Sigmoid colon (tissue), 6 donors: ENCODE measurements at regions not wholly inside any gene's neighbourhood (a gene's known extent, or its start where the extent isn't known, plus 50 kb on each side); places are given as distances from the start of the nearest gene placed in this dataset.

Experiments used
- DNase-seq: peaks from one replicate; pipeline ENCODE4 v3.0.0-alpha.2; 2019
- H3K27ac ChIP-seq, 4 donors: fragments of 200-600 bp; sonication (generic); one replicate each; pipeline ENCODE4 v1.5.1; 2016 to 2019; ENCODE audit warnings: mild to moderate bottlenecking in 1 of 4
- H3K27me3 ChIP-seq, 3 donors: fragments of 200-600 bp; sonication (generic); one replicate each; pipeline ENCODE4 v1.5.1; 2019; ENCODE audit warnings: mild to moderate bottlenecking in 1 of 3
- H3K36me3 ChIP-seq, 4 donors: fragments of 200-600 bp; sonication (generic); one replicate each; pipeline ENCODE4 v1.5.1; 2016 to 2019
- H3K4me1 ChIP-seq, 4 donors: fragments of 200-600 bp; sonication (generic); one replicate each; pipeline ENCODE4 v1.5.1; 2017 to 2019
- H3K4me3 ChIP-seq, 4 donors: fragments of 200-600 bp; sonication (generic); one replicate each; pipeline ENCODE4 v1.5.1; 2017 to 2019; ENCODE audit warnings: mild to moderate bottlenecking in 2 of 4, moderate library complexity in 1 of 4
- H3K9me3 ChIP-seq, 4 donors: fragments of 200-600 bp in 3 of 4; sonication (generic) in 3 of 4; one replicate each; pipeline versions ENCODE4 v1.5.1 to v1.6.1; 2013 to 2019
- EP300 ChIP-seq, 4 donors: sonication (generic); formaldehyde crosslinking; IDR thresholded peaks; one replicate each; pipeline ENCODE4 v1.6.1; 2017; ENCODE audit warnings: antibody characterized with exemption in 4 of 4
- POLR2A ChIP-seq, 2 donors: fragments of 450-650 bp; IDR thresholded peaks; one replicate each; pipeline ENCODE4 v1.6.1; 2016; ENCODE audit warnings: antibody characterized with exemption in 2 of 2, mild to moderate bottlenecking in 2 of 2, moderate library complexity in 2 of 2
- POLR2AphosphoS5 ChIP-seq, 4 donors: sonication (generic); formaldehyde crosslinking; IDR thresholded peaks; one replicate each; pipeline ENCODE4 v1.6.1; 2017; ENCODE audit warnings: antibody characterized with exemption in 4 of 4
- WGBS, 2 donors: extraction: QIAGEN DNeasy Blood & Tissue Kit; methylation state at CpG; one replicate each; pipeline ENCODE4 v1.1.7; 2013; 5-methylcytosine and 5-hydroxymethylcytosine counted together
- intact Hi-C: fragments of 100-400 bp; cut with DNase I; formaldehyde crosslinking; loops from one replicate; pipeline ENCODE4 v1.15.1; 2023
- TF ChIP-seq, protein P1 (sequence below), 4 experiments: fragments of 450-650 bp in 3 of 4; fragments of 200-600 bp in 1 of 4; IDR thresholded peaks; one replicate each; pipeline ENCODE4 v1.5.1; 2016 to 2019; ENCODE audit warnings: antibody characterized with exemption in 4 of 4, mild to moderate bottlenecking in 3 of 4, moderate library complexity in 2 of 4
- donor health status: healthy with polysubstance abuse.
- donor health status: healthy.

DNA sequence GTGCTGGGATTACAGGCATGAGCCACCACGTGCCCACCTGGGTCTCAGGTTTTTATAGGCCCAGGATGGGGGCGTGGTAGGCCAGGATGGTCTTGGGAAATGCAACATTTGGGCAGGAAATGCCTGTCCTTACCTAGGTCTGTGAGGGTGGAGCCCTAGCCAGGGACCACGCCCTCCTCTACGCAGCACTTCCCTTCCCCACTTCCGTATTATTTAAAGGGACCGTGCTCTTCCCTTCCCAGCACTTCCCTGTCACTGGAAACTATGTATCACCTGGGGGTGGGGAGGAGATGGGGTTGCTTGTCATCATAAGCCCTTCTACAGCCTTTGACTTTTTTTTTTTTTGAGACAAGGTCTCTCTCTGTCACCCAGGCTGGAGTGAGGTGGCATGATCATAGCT, 238.9 kb upstream of the NLRP1 start:
- Histone ChIP-seq H3K27ac (no peak overlapping the region), H3K4me3 (no peak overlapping the region), H3K4me1 (no peaks in the 10 kb centered on the region), H3K36me3 (no peaks in the 10 kb centered on the region), H3K9me3 (peaks cover 0 to 2% (median 0%) of the 10 kb centered on the region in 4 donors), H3K27me3 (peaks cover 0 to 3% (median 0%) of the 10 kb centered on the region in 3 donors)
- WGBS, 2 donors, result 47 to 62% methylated on average over 6 of the region's 6 CpGs
- TF ChIP-seq POLR2A (IDR thresholded peaks at IDR 0.05) (no peak), POLR2AphosphoS5 (IDR thresholded peaks at IDR 0.05) (no peak), EP300 (IDR thresholded peaks at IDR 0.05) (no peak)
- TF ChIP-seq, protein P1, sequence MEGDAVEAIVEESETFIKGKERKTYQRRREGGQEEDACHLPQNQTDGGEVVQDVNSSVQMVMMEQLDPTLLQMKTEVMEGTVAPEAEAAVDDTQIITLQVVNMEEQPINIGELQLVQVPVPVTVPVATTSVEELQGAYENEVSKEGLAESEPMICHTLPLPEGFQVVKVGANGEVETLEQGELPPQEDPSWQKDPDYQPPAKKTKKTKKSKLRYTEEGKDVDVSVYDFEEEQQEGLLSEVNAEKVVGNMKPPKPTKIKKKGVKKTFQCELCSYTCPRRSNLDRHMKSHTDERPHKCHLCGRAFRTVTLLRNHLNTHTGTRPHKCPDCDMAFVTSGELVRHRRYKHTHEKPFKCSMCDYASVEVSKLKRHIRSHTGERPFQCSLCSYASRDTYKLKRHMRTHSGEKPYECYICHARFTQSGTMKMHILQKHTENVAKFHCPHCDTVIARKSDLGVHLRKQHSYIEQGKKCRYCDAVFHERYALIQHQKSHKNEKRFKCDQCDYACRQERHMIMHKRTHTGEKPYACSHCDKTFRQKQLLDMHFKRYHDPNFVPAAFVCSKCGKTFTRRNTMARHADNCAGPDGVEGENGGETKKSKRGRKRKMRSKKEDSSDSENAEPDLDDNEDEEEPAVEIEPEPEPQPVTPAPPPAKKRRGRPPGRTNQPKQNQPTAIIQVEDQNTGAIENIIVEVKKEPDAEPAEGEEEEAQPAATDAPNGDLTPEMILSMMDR (IDR thresholded peaks at IDR 0.05), result no peak
- intact Hi-C loops, result no loop called here
- DNase-seq, result no peak

DNA sequence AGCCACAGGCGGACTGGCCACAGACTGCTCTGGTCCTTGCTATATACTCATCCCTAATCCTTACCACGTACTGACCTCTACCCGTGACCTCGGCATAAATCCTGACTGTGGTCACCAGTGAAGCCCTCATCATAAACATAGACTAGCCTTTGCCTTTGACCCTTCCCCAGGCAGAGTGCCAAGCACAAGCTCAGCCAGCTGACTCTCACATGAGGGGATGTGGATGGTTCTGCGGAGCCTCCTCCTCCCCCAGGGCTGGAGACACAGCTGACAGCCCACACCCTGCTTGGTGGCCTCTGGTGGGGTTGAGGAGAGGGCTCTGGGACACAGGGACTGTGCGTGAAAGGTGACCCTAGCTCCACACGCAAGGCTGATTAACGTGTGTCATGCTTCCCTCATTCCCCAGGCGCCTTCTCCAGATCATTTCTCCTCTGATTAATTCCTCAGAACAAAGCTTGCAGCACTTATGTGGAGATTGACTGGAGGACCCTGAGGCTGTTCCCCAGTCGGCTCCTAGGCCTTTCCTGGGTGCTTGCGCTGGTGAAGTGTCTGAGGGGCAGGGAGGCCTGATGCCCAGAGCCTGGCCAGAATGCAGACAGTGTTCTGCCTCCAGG, 241.5 kb upstream of the NLRP1 start:
- WGBS, 2 donors, result 72 to 78% methylated on average over 11 of the region's 11 CpGs
- peaks cover 0 to 2% (median 0%) of the 10 kb centered on the region in 4 donors for H3K9me3 ChIP-seq
- no peak for TF ChIP-seq EP300 (IDR thresholded peaks at IDR 0.05)
- TF ChIP-seq POLR2A (IDR thresholded peaks at IDR 0.05), result no peak
- TF ChIP-seq, protein P1 (IDR thresholded peaks at IDR 0.05), result no peak
- no peak for TF ChIP-seq POLR2AphosphoS5 (IDR thresholded peaks at IDR 0.05)

DNA sequence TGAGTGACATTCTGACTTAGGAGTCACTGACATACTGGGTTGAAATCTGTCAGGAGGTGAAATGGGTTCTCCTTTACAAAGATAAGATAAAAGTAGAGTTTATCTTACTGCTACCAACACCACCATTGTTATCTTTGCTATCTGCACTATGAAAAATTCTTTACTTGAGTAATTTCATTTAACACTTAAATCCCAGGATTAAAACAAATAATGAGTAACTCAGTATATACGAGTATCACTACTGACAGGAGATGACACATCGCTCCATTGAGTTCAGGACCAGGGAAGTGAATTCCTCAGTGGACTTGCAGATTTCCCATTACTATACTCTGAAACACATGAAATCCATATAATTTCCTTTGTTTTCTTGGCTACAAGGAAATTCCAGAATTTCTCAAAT, 242.1 kb upstream of the NLRP1 start:
- no peak overlapping the region for H3K27ac ChIP-seq
- TF ChIP-seq EP300 (IDR thresholded peaks at IDR 0.05), result no peak
- TF ChIP-seq, protein P1 (IDR thresholded peaks at IDR 0.05), result no peak
- TF ChIP-seq POLR2AphosphoS5 (IDR thresholded peaks at IDR 0.05), result no peak
- TF ChIP-seq POLR2A (IDR thresholded peaks at IDR 0.05), result no peak
- DNase-seq, result no peak
- no peaks in the 10 kb centered on the region for H3K4me1 ChIP-seq
- WGBS, 2 donors, result 77 to 84% methylated on average over 2 of the region's 2 CpGs
- intact Hi-C loops, result no loop called here
- H3K9me3 ChIP-seq, result peaks cover 0 to 2% (median 0%) of the 10 kb centered on the region in 4 donors
- no peaks in the 10 kb centered on the region for H3K36me3 ChIP-seq
- no peaks in the 10 kb centered on the region for H3K27me3 ChIP-seq
- H3K4me3 ChIP-seq, result no peak overlapping the region

More for the DNA sequence above, 241.5 kb upstream of the NLRP1 start:
- no peaks in the 10 kb centered on the region for H3K27me3 ChIP-seq
- H3K4me3 ChIP-seq, result no peak overlapping the region
- H3K27ac ChIP-seq, result no peak overlapping the region
- H3K4me1 ChIP-seq, result no peaks in the 10 kb centered on the region
- intact Hi-C loops, result no loop called here
- no peak for DNase-seq
- no peaks in the 10 kb centered on the region for H3K36me3 ChIP-seq

DNA sequence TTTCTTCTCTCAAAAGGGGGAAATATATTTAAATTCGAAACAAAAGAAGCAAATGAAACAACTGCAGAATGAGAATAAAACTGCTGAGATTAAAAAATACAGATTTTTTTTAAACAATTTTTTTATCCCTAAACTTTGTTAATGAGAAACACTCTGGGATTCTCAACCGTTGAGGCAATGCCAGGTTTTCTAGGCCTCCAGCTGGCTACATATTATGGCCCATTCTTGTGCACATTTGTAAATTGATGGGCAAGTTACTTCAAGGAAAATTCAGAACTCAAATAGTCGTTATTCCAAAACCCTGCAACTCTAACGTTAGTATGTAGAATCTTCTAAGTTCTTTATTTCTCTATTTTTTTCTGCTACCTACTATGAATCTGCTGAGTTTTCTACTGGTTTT, 239.3 kb upstream of the WSCD1 start:
- no peak overlapping the region for H3K27ac ChIP-seq
- no peak for DNase-seq
- no peaks in the 10 kb centered on the region for H3K36me3 ChIP-seq
- H3K4me1 ChIP-seq, result no peaks in the 10 kb centered on the region
- intact Hi-C loops, result no loop called here
- no peak for TF ChIP-seq POLR2AphosphoS5 (IDR thresholded peaks at IDR 0.05)
- TF ChIP-seq, protein P1 (IDR thresholded peaks at IDR 0.05), result no peak
- TF ChIP-seq EP300 (IDR thresholded peaks at IDR 0.05), result no peak
- TF ChIP-seq POLR2A (IDR thresholded peaks at IDR 0.05), result no peak
- peaks cover 0 to 2% (median 0%) of the 10 kb centered on the region in 4 donors for H3K9me3 ChIP-seq
- no peaks in the 10 kb centered on the region for H3K27me3 ChIP-seq
- WGBS, 2 donors, result 58 to 59% methylated on average over 4 of the region's 4 CpGs
- H3K4me3 ChIP-seq, result no peak overlapping the region

DNA sequence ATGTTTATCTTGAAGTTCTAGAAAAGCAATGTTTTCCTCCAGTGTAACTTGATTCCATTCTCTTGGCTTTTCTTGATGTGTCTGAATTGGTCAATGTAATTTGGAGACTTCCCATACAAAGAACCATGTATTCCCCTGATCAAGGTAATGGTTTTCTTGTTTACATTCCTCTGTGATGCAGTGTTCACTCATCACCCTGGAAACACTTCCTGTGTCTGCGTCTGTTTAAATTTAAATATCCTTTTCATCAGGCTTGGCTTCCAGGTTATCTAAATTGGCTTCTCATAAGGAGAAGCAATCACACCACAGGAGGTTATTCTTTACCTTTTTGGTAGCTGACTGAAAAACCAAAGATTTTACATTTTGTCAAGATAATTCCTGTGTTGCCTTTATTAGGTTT, 237.3 kb upstream of the WSCD1 start:
- WGBS, 2 donors, result 0 to 7% methylated on average over 1 of the region's 1 CpG
- Histone ChIP-seq H3K36me3 (no peaks in the 10 kb centered on the region), H3K4me3 (no peak overlapping the region), H3K27ac (no peak overlapping the region), H3K4me1 (no peaks in the 10 kb centered on the region), H3K27me3 (no peaks in the 10 kb centered on the region), H3K9me3 (no peaks in the 10 kb centered on the region)
- intact Hi-C loops, result no loop called here
- no peak for DNase-seq
- TF ChIP-seq, protein P1 (IDR thresholded peaks at IDR 0.05), result no peak
- no peak for TF ChIP-seq POLR2A (IDR thresholded peaks at IDR 0.05)
- no peak for TF ChIP-seq EP300 (IDR thresholded peaks at IDR 0.05)
- no peak for TF ChIP-seq POLR2AphosphoS5 (IDR thresholded peaks at IDR 0.05)
